ENCODE measurements at regions not wholly inside any gene's neighbourhood (a gene's known extent, or its start where the extent isn't known, plus 50 kb on each side); places are given as distances from the start of the nearest gene placed in this dataset.

DNA sequence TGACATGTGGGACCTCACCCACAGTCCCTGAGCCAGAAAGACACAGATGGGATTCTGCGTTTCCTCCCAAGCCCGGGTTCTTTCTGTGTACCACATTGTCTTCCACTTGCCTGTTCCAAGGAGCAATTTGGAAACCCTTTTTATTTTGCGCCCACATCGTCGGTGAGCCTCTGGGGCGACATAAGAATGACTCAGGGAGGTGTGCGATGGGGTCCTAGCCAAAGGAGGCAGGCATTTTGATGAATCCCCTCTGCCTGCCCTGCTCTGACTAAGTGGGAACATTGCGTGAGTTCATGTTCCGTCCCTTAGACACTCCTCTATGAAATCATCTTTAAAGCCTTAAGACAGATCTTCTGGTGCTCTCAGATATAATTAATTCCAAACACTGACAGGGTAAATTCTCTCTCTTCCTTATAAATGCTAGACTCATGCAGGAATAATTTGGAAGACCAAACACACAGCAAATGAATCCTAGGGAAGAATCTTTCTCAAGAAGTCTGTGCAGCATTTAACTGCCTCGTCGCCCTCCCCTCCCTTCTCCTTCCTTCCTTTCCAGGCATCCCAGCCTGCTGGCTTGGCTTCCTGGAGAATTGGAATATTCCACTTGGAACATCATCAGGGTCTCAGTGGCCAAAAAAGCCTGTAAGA, 52.7 kb upstream of the FOXF1 start:
- Mint-ChIP-seq H3K9me3 (peaks cover 16 to 18% of the 10 kb centered on the region in 2 donors), H3K4me3 (no peak overlapping the region), H3K27me3 (peaks cover 23% of the 10 kb centered on the region), H3K4me1 (no peaks in the 10 kb centered on the region), H3K27ac (no peak overlapping the region)
- no peak for DNase-seq
- ATAC-seq = no peak

DNA sequence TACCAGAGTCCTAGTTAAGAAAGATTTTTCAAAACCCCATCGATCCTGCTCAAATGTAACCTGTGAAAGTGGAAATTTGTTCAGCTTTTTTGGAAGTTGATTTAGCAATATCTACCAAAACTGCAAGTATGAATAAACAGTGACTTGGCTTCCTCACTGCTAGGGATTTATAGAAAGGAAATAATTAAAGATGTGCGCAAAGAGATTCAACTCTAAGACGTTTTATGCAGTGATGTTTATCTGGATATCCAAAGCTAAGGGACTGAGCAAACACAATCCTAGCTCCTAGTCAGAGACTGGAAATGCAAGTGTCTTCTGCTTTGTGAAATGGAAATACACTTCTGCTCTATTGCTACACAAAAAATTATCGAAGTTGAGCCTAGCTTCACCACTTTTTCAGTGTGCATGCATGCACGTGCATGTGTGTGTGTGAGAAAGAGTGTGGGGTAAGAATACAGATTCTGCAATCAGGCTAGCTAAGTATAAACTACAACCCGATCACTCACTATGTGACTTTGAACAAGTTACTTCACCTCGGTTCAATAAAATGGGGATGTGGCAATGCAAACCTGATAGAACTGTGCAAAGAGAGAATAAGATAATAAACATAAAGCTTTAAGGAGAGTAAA, 52.1 kb upstream of the FOXF1 start:
- no peak for ATAC-seq
- no peak for DNase-seq
- Mint-ChIP-seq H3K27ac (no peak overlapping the region), H3K27me3 (peaks cover 23% of the 10 kb centered on the region), H3K4me3 (no peak overlapping the region), H3K4me1 (no peaks in the 10 kb centered on the region), H3K9me3 (peaks cover 16 to 18% of the 10 kb centered on the region in 2 donors)

DNA sequence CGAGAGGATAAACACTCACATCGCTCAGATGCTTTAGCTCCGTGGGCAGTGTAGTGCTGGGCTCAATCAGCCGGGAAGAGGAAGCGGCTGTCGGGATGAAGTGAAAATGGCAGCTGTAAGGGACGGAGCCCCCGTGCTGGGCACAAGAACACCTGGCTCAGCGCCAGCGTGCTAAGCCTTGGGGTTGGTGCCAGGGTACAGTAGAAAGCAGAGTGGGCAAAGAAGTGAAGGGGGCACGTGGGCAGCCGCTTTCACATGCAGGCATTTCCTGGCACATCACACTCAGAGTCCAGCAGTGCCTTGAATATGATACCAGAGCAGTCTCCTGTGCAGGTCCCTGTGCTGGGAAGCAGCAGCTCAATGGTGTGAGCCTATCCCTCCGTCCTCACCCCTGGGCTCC, 51.1 kb upstream of the FOXF1 start:
- H3K27me3 Mint-ChIP-seq = peaks cover 23% of the 10 kb centered on the region
- no peak for DNase-seq
- ATAC-seq = no peak
- H3K4me3 Mint-ChIP-seq = no peak overlapping the region
- peaks cover 22 to 26% of the 10 kb centered on the region in 2 donors for H3K9me3 Mint-ChIP-seq
- no peak overlapping the region for H3K27ac Mint-ChIP-seq
- no peaks in the 10 kb centered on the region for H3K4me1 Mint-ChIP-seq
